ENCODE measurements at regions not wholly inside any gene's neighbourhood (a gene's known extent, or its start where the extent isn't known, plus 50 kb on each side); places are given as distances from the start of the nearest gene placed in this dataset.

DNA sequence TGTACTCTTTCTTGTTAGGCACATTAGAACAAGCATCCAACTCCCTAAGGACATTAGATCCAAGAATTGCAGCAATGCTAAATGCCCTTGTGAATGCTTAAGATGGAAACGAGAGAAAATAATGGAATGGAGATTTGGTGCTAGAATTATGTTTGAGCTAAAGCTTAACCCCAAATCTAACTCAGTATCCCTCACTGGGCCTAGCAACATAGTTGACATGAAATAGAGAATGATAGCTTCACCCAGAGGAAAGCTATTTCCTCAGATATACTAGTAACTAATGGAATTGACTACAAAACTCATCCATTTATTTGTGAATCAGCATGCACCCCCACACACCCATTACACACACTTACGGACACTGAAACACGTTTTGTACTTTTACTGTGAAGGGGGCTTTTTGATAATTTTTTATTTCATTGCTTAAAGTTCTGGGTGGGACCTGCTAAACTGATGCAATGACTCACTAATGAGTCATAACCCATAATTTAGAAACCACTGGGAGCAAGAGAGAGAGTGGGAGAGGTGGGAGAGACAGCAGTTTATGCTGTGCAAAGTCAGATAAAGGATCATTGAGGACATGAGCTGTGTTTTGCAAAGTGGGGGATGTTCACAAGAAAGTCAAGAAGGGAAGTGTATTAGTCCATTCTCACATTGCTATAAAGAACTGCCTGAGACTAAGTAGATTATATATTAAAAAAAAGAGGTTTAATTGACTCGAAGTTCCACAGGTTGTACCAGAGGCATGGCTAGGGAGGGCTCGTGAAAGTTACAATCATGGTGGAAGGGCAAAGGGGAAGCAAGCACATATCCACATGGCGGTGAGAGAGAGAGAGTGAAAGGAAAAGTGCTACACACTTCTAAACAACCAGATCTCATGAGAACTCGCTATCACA, 382.7 kb downstream of the SFMBT2 start:
- DNase-seq (ENCODE audit: low spot score): no peak

DNA sequence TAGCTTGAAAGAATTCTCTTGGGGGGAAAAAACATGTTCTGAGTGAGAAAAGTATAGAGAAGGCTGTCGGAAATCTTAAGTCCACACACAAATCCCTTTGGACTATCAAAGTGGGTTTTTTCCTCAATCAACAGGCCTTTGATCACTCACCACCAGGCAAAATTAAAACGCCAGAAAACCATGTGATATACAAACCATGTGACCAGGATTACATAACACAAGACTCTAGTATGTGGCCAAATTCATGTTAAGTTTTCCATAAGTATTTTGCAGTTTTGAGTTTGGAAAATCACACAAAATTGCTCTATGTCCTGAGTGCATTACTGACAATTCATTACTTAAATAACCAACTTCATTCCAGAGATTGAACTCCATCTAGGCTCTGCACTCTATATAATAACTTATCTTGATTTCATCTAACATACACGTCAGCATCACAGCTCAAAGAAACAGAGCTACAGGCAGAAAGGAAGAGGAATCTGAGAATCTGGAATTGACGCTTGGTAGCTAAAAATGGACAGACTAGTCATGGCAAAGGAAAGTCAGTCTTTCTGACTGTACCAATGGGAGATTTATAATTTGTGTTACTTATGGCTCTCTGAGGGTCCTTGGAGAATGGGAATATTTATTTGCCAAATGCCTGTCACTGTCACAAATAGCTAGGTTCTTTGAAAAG, 383.5 kb downstream of the SFMBT2 start:
- no peak for DNase-seq (ENCODE audit: low spot score)

- no peak for DNase-seq (ENCODE audit: low spot score)
Measured at GRCh38 chr10:7026818-7027217, 384.0 kb downstream of the SFMBT2 start.

GRCh38 chr10:7025296-7025695, 385.5 kb downstream of the SFMBT2 start:
- no peak for DNase-seq (ENCODE audit: low spot score)

GRCh38 chr10:7015457-7015856, 395.4 kb downstream of the SFMBT2 start:
- DNase-seq (ENCODE audit: low spot score): no peak

- DNase-seq (ENCODE audit: low spot score): no peak
Measured at GRCh38 chr10:7014721-7015120, 396.1 kb downstream of the SFMBT2 start.

DNA sequence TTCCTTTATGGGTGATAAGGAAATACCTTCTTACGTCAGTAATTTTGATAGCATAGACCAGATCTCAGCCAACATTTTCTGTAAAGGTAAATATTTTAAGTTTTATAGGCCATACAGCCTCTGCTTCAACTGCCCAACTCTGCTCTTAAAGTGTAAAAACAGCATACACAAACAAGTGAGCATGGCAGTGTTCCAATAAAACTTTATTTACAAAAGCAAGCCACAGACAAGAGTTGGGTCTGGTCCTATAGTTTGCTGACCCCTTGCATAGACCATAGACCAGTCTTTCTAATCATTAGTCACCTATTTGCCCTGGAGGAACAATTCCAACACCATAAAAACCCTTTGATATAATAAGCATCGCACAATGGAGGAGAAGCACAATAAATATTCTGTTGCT, 398.8 kb downstream of the SFMBT2 start:
- no peak for DNase-seq (ENCODE audit: low spot score)

DNA sequence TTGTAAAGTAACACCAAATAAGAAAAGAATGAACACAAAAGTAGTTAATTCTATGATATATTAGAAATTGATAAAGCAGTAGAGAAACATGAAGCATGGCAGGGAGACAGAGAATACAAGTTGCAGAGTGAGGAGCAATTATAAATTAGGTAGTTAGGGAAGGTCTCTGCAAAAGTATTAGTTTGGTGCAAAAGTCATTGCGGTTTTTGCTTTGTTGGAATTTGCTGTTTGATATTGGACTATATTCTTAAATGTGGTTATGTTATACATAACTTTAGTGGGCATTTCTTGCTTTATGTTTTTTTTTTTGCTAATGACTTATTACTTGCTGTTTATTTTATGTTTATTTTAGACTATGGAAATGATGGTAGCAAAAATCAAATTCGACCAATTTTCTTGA, 402.2 kb downstream of the SFMBT2 start:
- DNase-seq (ENCODE audit: low spot score): no peak

- no peak for DNase-seq (ENCODE audit: low spot score)
Measured at GRCh38 chr10:7007600-7008190, 403.1 kb downstream of the SFMBT2 start.

- no peak for DNase-seq (ENCODE audit: low spot score)
Measured at GRCh38 chr10:7006566-7006965, 404.3 kb downstream of the SFMBT2 start.

- no peak for DNase-seq (ENCODE audit: low spot score)
Measured at GRCh38 chr10:7003831-7004395, 406.9 kb downstream of the SFMBT2 start.

GRCh38 chr10:7000061-7000460, 410.8 kb downstream of the SFMBT2 start:
- DNase-seq (ENCODE audit: low spot score): no peak

- no peak for DNase-seq (ENCODE audit: low spot score)
Measured at GRCh38 chr10:6999232-6999925, 411.5 kb downstream of the SFMBT2 start.

- DNase-seq (ENCODE audit: low spot score): no peak
Measured at GRCh38 chr10:6997509-6997908, 413.3 kb downstream of the SFMBT2 start.

GRCh38 chr10:6996431-6996830, 414.4 kb downstream of the SFMBT2 start:
- no peak for DNase-seq (ENCODE audit: low spot score)

DNA sequence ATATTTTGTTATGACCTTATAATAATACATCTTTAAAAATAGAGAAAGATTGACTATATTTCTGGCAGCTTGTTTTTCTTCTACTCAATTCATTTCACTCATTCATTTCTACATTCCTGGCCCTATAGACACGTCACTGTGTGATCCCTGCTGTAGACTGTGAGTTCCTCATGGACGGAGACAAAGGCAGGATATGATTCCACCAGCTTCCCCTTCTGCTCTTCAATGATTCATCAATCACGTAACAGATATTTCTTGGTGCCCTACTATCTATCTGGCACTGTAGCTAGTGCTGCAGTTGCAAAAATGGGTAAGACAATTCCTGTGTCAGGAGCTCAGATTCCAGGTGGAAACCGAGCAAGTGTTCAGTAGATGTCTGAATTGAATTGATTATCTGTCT, 415.0 kb downstream of the SFMBT2 start:
- DNase-seq (ENCODE audit: low spot score): no peak

DNA sequence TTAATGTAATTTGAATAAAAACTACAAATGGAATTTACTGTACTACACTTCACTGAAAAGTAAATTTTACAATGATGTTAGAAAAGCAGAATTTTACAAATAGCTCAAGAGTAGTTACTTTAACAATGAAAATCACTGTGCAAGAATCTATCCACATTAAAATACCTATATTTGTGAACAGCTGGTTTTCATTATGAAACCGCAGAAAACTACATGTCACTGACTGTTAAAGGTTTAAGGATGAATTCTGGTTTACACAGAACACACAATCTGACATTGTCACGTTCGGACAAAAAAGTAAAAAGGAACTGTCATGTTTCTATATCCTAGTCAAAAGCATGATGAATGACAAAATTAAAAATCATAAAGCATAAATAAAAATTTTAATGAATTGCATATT, 415.3 kb upstream of the PRKCQ start:
- no peak for DNase-seq (ENCODE audit: low spot score)

DNA sequence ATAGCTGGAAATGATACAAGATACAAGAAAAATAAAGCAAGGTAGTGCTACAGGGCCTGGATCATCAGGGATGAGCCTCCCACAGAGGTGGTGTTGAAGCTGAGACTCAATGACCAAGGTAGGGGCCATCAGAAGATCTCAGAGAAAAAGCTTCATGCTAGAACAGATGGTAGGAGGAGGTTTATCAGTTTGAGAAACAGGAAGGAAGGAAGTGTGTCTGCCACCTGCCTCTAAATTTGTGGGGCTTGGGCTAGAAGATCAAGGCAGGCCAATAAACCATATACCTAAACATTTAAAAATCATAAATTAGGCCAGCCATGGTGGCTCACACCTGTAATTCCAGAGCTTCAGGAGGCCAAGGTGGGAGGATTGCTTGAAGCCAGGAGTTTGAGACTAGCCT, 410.8 kb upstream of the PRKCQ start:
- DNase-seq (ENCODE audit: low spot score): no peak

DNA sequence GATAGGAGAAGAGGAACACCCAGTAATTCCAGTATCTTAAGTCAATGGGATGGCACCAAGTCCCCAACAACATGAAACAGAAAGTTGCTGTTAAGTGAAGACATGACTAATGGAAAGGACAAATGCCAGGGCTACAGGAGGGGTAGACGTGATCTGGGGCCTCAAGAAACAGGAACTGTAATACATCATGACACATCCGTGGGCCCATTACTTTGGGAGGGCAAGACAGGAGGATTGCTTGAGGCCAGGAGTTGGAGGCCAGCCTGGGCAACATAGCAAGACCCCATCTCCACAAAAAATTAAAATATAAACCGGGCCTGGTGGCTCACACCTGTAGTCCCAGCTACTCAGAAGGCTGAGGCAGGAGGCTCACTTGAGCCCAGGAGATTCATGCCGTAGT, 408.6 kb upstream of the PRKCQ start:
- no peak for DNase-seq (ENCODE audit: low spot score)

DNA sequence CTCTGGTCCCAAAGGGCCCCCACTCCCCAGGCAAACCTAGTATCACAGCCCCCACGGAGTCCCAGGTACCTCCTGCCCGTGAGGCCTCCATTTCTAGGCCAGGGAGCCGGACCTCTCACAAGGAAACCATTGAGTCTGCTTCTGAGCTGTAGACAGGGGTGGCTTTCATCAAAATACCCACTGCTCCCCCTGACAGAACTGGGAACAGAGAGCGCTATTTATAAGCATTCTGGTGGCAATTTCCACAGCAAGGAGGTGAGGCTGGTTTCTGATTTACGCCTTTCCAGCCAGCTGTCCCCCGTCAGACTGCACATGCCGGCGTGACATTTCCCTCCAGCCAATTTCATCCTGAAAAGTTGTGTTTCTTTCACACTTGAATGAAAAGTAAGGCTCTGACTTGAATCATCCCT, 407.5 kb upstream of the PRKCQ start:
- no peak for DNase-seq (ENCODE audit: low spot score)

DNA sequence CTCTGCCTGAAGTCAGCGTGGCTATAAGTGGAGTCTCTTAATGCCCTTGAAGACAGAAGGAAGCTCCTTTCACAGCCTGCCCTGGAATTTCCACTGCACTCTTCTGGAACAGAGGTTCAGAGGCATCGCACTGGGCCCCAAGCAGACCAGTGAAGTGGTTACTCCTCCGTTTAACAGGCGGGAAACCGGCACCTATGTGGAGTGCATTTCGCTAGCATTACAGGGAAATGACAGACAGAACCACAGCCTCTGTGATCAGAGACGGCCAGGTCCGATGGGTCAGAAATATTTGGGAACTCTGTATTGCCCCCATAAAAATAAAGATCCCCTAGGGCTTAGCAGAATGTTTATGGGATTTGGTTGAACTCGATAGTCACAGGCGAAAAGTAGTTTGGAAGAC, 406.9 kb upstream of the PRKCQ start:
- DNase-seq (ENCODE audit: low spot score): no peak

- DNase-seq (ENCODE audit: low spot score): no peak
Measured at GRCh38 chr10:6985644-6986043, 405.6 kb upstream of the PRKCQ start.

Data from GM03348 (cell line).